Liver (tissue), 7 donors: ENCODE measurements at regions not wholly inside any gene's neighbourhood (a gene's known extent, or its start where the extent isn't known, plus 50 kb on each side); places are given as distances from the start of the nearest gene placed in this dataset.

Experiments
- DNase-seq: peaks from one replicate; pipeline ENCODE4 v3.0.0-alpha.2; 2017; ENCODE audit warnings: low spot score
- H3K27ac ChIP-seq, 2 donors: one replicate each; pipeline ENCODE4 v1.7.0; 2013; ENCODE audit warnings: inconsistent platforms in 2 of 2, low read length in 2 of 2, control low read depth in 1 of 2, low read depth in 1 of 2, mild to moderate bottlenecking in 1 of 2
- H3K27me3 ChIP-seq, 4 donors: one replicate each; pipeline versions ENCODE4 v1.6.1 to v1.7.0; 2013; ENCODE audit warnings: low read length in 3 of 4, inconsistent platforms in 1 of 4, mild to moderate bottlenecking in 1 of 4, moderate library complexity in 1 of 4; ENCODE audit not compliant: control insufficient read depth in 4 of 4, insufficient read depth in 4 of 4
- H3K36me3 ChIP-seq, 4 donors: one replicate each; pipeline versions ENCODE4 v1.6.1 to v1.7.0; 2013; ENCODE audit warnings: low read length in 3 of 4, mild to moderate bottlenecking in 3 of 4, low read depth in 1 of 4, moderate library complexity in 1 of 4; ENCODE audit not compliant: control insufficient read depth in 4 of 4, insufficient read depth in 3 of 4
- H3K4me1 ChIP-seq, 4 donors: one replicate each; pipeline versions ENCODE4 v1.6.1 to v1.7.0; 2013; ENCODE audit warnings: low read length in 3 of 4, mild to moderate bottlenecking in 3 of 4, moderate library complexity in 1 of 4; ENCODE audit not compliant: control insufficient read depth in 4 of 4, insufficient read depth in 4 of 4
- H3K4me3 ChIP-seq, 3 donors: one replicate each; pipeline versions ENCODE4 v1.6.1 to v1.7.0; 2013; ENCODE audit warnings: low read length in 3 of 3, control low read depth in 1 of 3, low read depth in 1 of 3, mild to moderate bottlenecking in 1 of 3
- H3K9ac ChIP-seq, 2 donors: one replicate each; pipeline ENCODE4 v1.7.0; 2013; ENCODE audit warnings: low read length in 2 of 2, mild to moderate bottlenecking in 2 of 2, moderate library complexity in 2 of 2, control low read depth in 1 of 2, low read depth in 1 of 2
- H3K9me3 ChIP-seq, 4 donors: one replicate each; pipeline versions ENCODE4 v1.6.1 to v1.7.0; 2013; ENCODE audit warnings: low read length in 3 of 4; ENCODE audit not compliant: control insufficient read depth in 4 of 4
- EGR1 ChIP-seq, 2 donors: IDR thresholded peaks; 2 replicates each; pipeline ENCODE4 v1.6.1; 2016 to 2018; ENCODE audit warnings: antibody characterized with exemption in 2 of 2, low read depth in 2 of 2
- FOXA1 ChIP-seq: IDR thresholded peaks from 2 replicates; pipeline ENCODE4 v1.6.1; 2016; ENCODE audit warnings: antibody characterized with exemption
- GABPA ChIP-seq, 2 donors: IDR thresholded peaks in 1 of 2; conservative IDR thresholded peaks in 1 of 2; 2 replicates each; pipeline ENCODE4 v1.6.1; 2016; ENCODE audit warnings: antibody characterized with exemption in 2 of 2, mild to moderate bottlenecking in 1 of 2, moderate library complexity in 1 of 2
- HNF4A ChIP-seq, 2 donors: conservative IDR thresholded peaks; 2 replicates each; pipeline ENCODE4 v1.6.1; 2016; ENCODE audit warnings: antibody characterized with exemption in 2 of 2, mild to moderate bottlenecking in 2 of 2
- HNF4G ChIP-seq: IDR thresholded peaks from 2 replicates; pipeline ENCODE4 v1.6.1; 2016; ENCODE audit warnings: antibody characterized with exemption
- JUND ChIP-seq, 2 donors: IDR thresholded peaks; 2 replicates each; pipeline ENCODE4 v1.6.1; 2016; ENCODE audit warnings: antibody characterized with exemption in 2 of 2
- MAX ChIP-seq: IDR thresholded peaks from 2 replicates; pipeline ENCODE4 v1.6.1; 2016; ENCODE audit warnings: antibody characterized with exemption
- NR2F2 ChIP-seq: IDR thresholded peaks from 2 replicates; pipeline ENCODE4 v1.6.1; 2016; ENCODE audit warnings: antibody characterized with exemption
- RAD21 ChIP-seq, 2 donors: IDR thresholded peaks; 2 replicates each; pipeline ENCODE4 v1.6.1; 2016; ENCODE audit warnings: antibody characterized with exemption in 2 of 2, mild to moderate bottlenecking in 2 of 2
- RXRA ChIP-seq, 2 donors: IDR thresholded peaks; 2 replicates each; pipeline ENCODE4 v1.6.1; 2017 to 2018; ENCODE audit warnings: antibody characterized with exemption in 2 of 2, mild to moderate bottlenecking in 1 of 2
- SP1 ChIP-seq: IDR thresholded peaks from 2 replicates; pipeline ENCODE4 v1.6.1; 2018; ENCODE audit warnings: antibody characterized with exemption, mild to moderate bottlenecking
- TAF1 ChIP-seq: conservative IDR thresholded peaks from 2 replicates; pipeline ENCODE4 v1.6.1; 2016; ENCODE audit warnings: antibody characterized with exemption, mild to moderate bottlenecking
- ZBTB33 ChIP-seq: IDR thresholded peaks from 2 replicates; pipeline ENCODE4 v1.6.1; 2016; ENCODE audit warnings: antibody characterized with exemption
- WGBS: extraction: QIAGEN DNeasy Blood & Tissue Kit; methylation state at CpG from one replicate; pipeline ENCODE4 v1.1.7; 2013; 5-methylcytosine and 5-hydroxymethylcytosine counted together
- TF ChIP-seq, protein P1 (sequence below): IDR thresholded peaks from 2 replicates; pipeline ENCODE4 v1.6.1; 2016; ENCODE audit warnings: antibody characterized with exemption
- TF ChIP-seq, protein P2 (sequence below): IDR thresholded peaks from 2 replicates; pipeline ENCODE4 v1.6.1; 2016; ENCODE audit warnings: antibody characterized with exemption, mild to moderate bottlenecking
- donor health status: healthy.
- donor health status: healthy.
- donor health status: healthy.
- donor health status: healthy.

- Histone ChIP-seq H3K4me1 (no peaks in the 10 kb centered on the region), H3K9ac (no peak overlapping the region), H3K27ac (no peak overlapping the region), H3K36me3 (no peaks in the 10 kb centered on the region), H3K4me3 (no peak overlapping the region), H3K27me3 (no peaks in the 10 kb centered on the region), H3K9me3 (no peaks in the 10 kb centered on the region)
- no peak for TF ChIP-seq HNF4A (conservative IDR thresholded peaks at IDR 0.05)
- TF ChIP-seq ZBTB33: no peak
- TF ChIP-seq NR2F2: no peak
- no peak for TF ChIP-seq FOXA1
- no peak for TF ChIP-seq RAD21 (IDR thresholded peaks at IDR 0.05)
- TF ChIP-seq, protein P1, sequence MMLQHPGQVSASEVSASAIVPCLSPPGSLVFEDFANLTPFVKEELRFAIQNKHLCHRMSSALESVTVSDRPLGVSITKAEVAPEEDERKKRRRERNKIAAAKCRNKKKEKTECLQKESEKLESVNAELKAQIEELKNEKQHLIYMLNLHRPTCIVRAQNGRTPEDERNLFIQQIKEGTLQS: no peak
- no peak for TF ChIP-seq JUND (IDR thresholded peaks at IDR 0.05)
- TF ChIP-seq GABPA (IDR thresholded peaks at IDR 0.05 in 1 of 2, conservative IDR thresholded peaks at IDR 0.05 in 1 of 2): no peak
- TF ChIP-seq, protein P2, sequence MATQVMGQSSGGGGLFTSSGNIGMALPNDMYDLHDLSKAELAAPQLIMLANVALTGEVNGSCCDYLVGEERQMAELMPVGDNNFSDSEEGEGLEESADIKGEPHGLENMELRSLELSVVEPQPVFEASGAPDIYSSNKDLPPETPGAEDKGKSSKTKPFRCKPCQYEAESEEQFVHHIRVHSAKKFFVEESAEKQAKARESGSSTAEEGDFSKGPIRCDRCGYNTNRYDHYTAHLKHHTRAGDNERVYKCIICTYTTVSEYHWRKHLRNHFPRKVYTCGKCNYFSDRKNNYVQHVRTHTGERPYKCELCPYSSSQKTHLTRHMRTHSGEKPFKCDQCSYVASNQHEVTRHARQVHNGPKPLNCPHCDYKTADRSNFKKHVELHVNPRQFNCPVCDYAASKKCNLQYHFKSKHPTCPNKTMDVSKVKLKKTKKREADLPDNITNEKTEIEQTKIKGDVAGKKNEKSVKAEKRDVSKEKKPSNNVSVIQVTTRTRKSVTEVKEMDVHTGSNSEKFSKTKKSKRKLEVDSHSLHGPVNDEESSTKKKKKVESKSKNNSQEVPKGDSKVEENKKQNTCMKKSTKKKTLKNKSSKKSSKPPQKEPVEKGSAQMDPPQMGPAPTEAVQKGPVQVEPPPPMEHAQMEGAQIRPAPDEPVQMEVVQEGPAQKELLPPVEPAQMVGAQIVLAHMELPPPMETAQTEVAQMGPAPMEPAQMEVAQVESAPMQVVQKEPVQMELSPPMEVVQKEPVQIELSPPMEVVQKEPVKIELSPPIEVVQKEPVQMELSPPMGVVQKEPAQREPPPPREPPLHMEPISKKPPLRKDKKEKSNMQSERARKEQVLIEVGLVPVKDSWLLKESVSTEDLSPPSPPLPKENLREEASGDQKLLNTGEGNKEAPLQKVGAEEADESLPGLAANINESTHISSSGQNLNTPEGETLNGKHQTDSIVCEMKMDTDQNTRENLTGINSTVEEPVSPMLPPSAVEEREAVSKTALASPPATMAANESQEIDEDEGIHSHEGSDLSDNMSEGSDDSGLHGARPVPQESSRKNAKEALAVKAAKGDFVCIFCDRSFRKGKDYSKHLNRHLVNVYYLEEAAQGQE: no peak
- no peak for TF ChIP-seq HNF4G
- no peak for TF ChIP-seq MAX
- no peak for TF ChIP-seq EGR1 (IDR thresholded peaks at IDR 0.05; ENCODE audit: low read depth in 2 of 2)
- TF ChIP-seq SP1: no peak
- no peak for TF ChIP-seq RXRA (IDR thresholded peaks at IDR 0.05)
- TF ChIP-seq TAF1: no peak
- no peak for DNase-seq
- WGBS: 78% methylated on average over 4 of the region's 4 CpGs
Observed at GRCh38 chr14:38554026-38554425, 298.1 kb upstream of the CLEC14A start.

- Histone ChIP-seq H3K9ac (no peak overlapping the region), H3K4me1 (no peaks in the 10 kb centered on the region), H3K9me3 (no peaks in the 10 kb centered on the region), H3K36me3 (no peaks in the 10 kb centered on the region), H3K27me3 (no peaks in the 10 kb centered on the region), H3K27ac (no peak overlapping the region), H3K4me3 (no peak overlapping the region)
- no peak for DNase-seq
- TF ChIP-seq MAX (no peak), NR2F2 (no peak)
Observed at GRCh38 chr14:38553586-38553985, 297.7 kb upstream of the CLEC14A start.
